IPS-15b (cell line): ENCODE measurements at regions not wholly inside any gene's neighbourhood (a gene's known extent, or its start where the extent isn't known, plus 50 kb on each side); places are given as distances from the start of the nearest gene placed in this dataset.

ENCODE experiments used
- H3K27me3 ChIP-seq: one replicate; pipeline ENCODE4 v1.6.1; 2013; ENCODE audit warnings: low read length; ENCODE audit not compliant: control insufficient read depth, insufficient read depth
- H3K36me3 ChIP-seq: one replicate; pipeline ENCODE4 v1.6.1; 2013; ENCODE audit warnings: low read length; ENCODE audit not compliant: control insufficient read depth, insufficient read depth
- H3K4me1 ChIP-seq: one replicate; pipeline ENCODE4 v1.6.1; 2013; ENCODE audit warnings: mild to moderate bottlenecking, low read length; ENCODE audit not compliant: control insufficient read depth, insufficient read depth
- H3K4me3 ChIP-seq: one replicate; pipeline ENCODE4 v1.5.1; 2013; ENCODE audit warnings: low read depth, low read length
- H3K9ac ChIP-seq: one replicate; pipeline ENCODE4 v1.6.1; 2013; ENCODE audit warnings: low read depth, mild to moderate bottlenecking, low read length
- H3K9me3 ChIP-seq: one replicate; pipeline ENCODE4 v1.6.1; 2013; ENCODE audit warnings: mild to moderate bottlenecking, low read length; ENCODE audit not compliant: control insufficient read depth, insufficient read depth

- no peaks in the 10 kb centered on the region for H3K9me3 ChIP-seq
- H3K4me3 ChIP-seq, result no peak overlapping the region
- H3K9ac ChIP-seq, result no peak overlapping the region
- no peaks in the 10 kb centered on the region for H3K4me1 ChIP-seq
- no peaks in the 10 kb centered on the region for H3K27me3 ChIP-seq
- H3K36me3 ChIP-seq, result no peaks in the 10 kb centered on the region
Measured at GRCh38 chr6:108768166-108768555, 80.1 kb upstream of the ARMC2 start.

GRCh38 chr6:108768792-108769524, 79.3 kb upstream of the ARMC2 start:
- Histone ChIP-seq H3K36me3 (no peaks in the 10 kb centered on the region), H3K4me1 (no peaks in the 10 kb centered on the region), H3K9ac (no peak overlapping the region), H3K9me3 (no peaks in the 10 kb centered on the region), H3K4me3 (no peak overlapping the region), H3K27me3 (no peaks in the 10 kb centered on the region)

DNA sequence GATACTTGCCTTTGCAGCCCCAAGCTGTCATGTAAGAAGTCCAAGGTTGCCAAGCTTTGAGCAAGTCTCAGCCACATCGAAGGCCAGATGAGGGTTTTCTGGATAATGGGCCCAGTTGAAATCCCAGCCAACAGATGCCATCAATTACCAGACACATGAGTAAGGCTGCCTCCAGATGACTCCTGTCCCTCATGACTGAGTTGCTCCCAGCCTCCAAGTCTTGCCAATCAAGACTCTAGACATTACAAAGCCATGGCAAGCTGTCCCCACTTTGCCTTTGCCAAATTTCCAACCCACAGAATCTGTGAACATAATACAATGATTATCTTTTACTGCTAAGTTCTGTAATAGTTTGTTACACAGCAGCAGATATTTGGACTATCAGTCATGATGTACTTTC, 76.8 kb upstream of the ARMC2 start:
- H3K4me3 ChIP-seq, result no peak overlapping the region
- H3K9me3 ChIP-seq, result no peaks in the 10 kb centered on the region
- H3K36me3 ChIP-seq, result no peaks in the 10 kb centered on the region
- no peaks in the 10 kb centered on the region for H3K27me3 ChIP-seq
- no peaks in the 10 kb centered on the region for H3K4me1 ChIP-seq
- H3K9ac ChIP-seq, result no peak overlapping the region

GRCh38 chr6:108774555-108774954, 73.7 kb upstream of the ARMC2 start:
- Histone ChIP-seq H3K9ac (no peak overlapping the region), H3K9me3 (no peaks in the 10 kb centered on the region), H3K36me3 (no peaks in the 10 kb centered on the region), H3K4me1 (no peaks in the 10 kb centered on the region), H3K27me3 (no peaks in the 10 kb centered on the region), H3K4me3 (no peak overlapping the region)

DNA sequence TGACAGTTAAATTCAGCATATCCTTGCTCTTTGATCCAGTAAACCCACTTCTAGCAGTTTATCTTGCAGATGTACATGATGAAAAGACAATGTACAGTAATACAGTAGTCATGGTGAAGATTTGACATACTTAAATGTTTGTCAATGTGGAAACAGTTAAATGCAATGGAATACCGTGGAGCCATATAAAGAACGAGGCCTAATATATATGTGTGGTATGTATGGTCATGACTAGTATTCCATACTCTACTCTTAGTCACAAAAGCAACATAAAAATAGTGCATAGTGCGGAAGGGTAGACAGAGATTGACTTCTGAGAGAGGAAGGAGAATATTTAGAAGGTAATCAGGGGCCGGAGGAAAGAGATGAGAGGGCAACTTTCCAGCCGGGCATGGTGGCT, 70.7 kb upstream of the ARMC2 start:
- Histone ChIP-seq H3K4me1 (peaks cover 13% of the 10 kb centered on the region), H3K27me3 (no peaks in the 10 kb centered on the region), H3K4me3 (no peak overlapping the region), H3K9ac (no peak overlapping the region), H3K36me3 (no peaks in the 10 kb centered on the region), H3K9me3 (no peaks in the 10 kb centered on the region)

GRCh38 chr6:108778421-108779186, 69.6 kb upstream of the ARMC2 start:
- H3K36me3 ChIP-seq, result no peaks in the 10 kb centered on the region

GRCh38 chr6:108779536-108780275, 68.5 kb upstream of the ARMC2 start:
- Histone ChIP-seq H3K27me3 (peaks cover 10% of the 10 kb centered on the region), H3K4me1 (peaks cover 15% of the 10 kb centered on the region), H3K9ac (no peak overlapping the region), H3K36me3 (no peaks in the 10 kb centered on the region), H3K9me3 (no peaks in the 10 kb centered on the region), H3K4me3 (no peak overlapping the region)

More at GRCh38 chr6:108778421-108779186, 69.6 kb upstream of the ARMC2 start:
- Histone ChIP-seq H3K4me3 (no peak overlapping the region), H3K9me3 (no peaks in the 10 kb centered on the region), H3K27me3 (peaks cover 8% of the 10 kb centered on the region), H3K9ac (no peak overlapping the region), H3K4me1 (peaks cover 15% of the 10 kb centered on the region)

DNA sequence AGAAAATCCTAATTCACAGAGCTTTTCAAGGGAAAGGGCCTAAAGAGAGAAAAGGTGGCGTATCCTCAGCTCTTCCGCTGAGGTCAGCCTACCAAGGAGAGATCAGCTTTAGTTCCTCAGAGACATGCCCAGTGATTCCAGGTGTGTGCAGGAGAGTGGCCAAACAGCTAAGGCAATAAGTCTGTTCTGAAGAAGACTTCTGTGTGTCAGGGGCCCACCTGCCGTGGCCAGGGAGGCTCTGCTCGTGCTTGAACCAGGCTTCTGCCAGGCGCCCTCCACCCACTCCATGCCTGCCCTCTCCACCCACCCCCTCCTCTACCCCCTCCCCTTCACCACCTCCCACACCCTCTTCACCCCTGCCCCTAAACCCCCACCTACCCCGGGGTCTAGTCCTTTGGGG, 67.4 kb upstream of the ARMC2 start:
- Histone ChIP-seq H3K4me3 (no peak overlapping the region), H3K27me3 (peaks cover 10% of the 10 kb centered on the region), H3K9ac (no peak overlapping the region), H3K36me3 (no peaks in the 10 kb centered on the region), H3K9me3 (no peaks in the 10 kb centered on the region), H3K4me1 (peaks cover 15% of the 10 kb centered on the region)

DNA sequence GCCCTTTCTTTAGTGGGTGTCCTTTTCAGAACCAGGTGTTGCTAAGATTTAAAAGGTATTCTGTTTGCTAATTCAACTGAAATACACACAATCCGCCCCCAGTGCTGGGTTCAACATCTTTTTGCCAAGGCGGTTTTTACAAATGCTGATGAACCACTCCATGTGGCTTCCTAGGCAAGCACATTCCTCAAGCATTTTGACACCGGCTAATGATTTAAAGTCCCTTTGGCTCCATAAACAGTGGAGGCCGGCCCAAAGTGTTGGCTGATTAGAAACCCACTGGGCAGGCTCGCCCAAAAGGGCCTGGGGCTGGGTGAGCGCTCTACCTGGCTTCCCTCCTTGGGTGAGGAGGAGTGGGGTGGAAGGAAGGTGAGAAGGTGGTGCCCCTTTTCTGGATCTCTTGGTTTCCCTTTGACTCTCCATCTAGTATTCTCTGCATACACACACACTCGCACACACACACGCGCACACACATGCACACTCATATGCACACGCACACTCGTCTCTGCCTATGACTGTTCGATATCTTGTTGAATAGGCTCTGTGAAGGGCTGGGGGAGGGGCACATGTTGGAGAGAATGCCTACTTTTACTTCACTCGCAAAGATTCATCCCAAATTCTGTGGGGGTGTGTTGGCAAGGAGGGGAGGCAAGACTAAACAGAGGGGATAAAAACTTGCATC, 66.7 kb upstream of the ARMC2 start:
- H3K4me3 ChIP-seq, result peak overlapping the region; percentile 57
- peaks cover 10% of the 10 kb centered on the region for H3K27me3 ChIP-seq
- peaks cover 15% of the 10 kb centered on the region for H3K4me1 ChIP-seq
- no peaks in the 10 kb centered on the region for H3K9me3 ChIP-seq
- H3K9ac ChIP-seq, result no peak overlapping the region
- no peaks in the 10 kb centered on the region for H3K36me3 ChIP-seq

DNA sequence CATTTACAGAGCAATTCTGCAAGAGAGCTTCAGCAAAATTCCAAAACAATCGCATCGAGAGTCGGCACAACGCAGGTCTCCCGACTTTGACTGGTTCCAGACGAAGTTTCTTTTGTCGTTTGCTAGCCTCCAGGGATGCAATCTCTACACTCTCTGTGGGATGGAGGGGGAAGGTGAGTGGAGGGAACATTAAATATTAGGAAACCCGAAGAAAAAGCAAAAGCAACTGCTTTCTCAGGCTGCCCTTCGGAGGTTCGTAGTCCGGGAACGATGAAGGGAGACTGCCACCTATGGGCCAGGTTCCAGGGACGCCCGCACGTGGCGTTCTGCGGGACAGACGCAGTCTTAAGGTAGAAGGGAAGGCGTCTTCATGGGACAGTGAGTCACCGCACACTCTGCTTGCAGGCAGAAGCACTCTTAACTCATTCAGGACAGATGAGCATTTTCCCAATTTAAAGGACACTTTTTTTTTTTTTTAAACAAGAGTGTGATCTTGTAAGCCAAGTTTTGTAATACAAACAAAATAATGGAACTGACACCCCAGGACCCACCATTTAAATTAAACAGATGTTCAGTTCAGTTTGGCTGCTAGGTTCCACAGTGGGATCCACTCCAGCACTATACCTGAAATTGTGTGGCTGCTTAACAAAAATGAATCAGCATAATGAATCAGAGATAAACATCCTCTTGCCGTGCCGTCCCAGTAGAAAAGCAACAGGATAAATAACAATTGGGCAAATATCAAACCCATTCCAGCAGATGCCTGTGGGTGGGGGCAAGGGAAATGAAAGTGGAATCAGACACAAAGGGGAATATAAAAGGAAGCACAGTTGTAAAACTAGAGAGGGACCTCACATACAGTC, 65.8 kb upstream of the ARMC2 start:
- H3K4me1 ChIP-seq, result peaks cover 15% of the 10 kb centered on the region
- no peak overlapping the region for H3K9ac ChIP-seq
- no peaks in the 10 kb centered on the region for H3K36me3 ChIP-seq
- H3K27me3 ChIP-seq, result peaks cover 10% of the 10 kb centered on the region
- H3K4me3 ChIP-seq, result peak overlapping the region; percentile 57
- no peaks in the 10 kb centered on the region for H3K9me3 ChIP-seq

GRCh38 chr6:108785653-108786052, 62.6 kb upstream of the ARMC2 start:
- H3K9me3 ChIP-seq, result no peaks in the 10 kb centered on the region
- no peak overlapping the region for H3K4me3 ChIP-seq
- peaks cover 10% of the 10 kb centered on the region for H3K27me3 ChIP-seq
- H3K4me1 ChIP-seq, result peaks cover 7% of the 10 kb centered on the region
- H3K9ac ChIP-seq, result no peak overlapping the region
- H3K36me3 ChIP-seq, result no peaks in the 10 kb centered on the region
